NCI-H69 (cell line): ENCODE measurements at regions not wholly inside any gene's neighbourhood (a gene's known extent, or its start where the extent isn't known, plus 50 kb on each side); places are given as distances from the start of the nearest gene placed in this dataset.
"Not testable (repeated sequence)": the region's sequence is repeated elsewhere in the genome, so short reads cannot be mapped to it uniquely, and the experiment has no call there.

Experiments used
- DNase-seq: peaks from one replicate; lab custom pipeline; 2025; lab: John Stamatoyannopoulos, UW

DNA sequence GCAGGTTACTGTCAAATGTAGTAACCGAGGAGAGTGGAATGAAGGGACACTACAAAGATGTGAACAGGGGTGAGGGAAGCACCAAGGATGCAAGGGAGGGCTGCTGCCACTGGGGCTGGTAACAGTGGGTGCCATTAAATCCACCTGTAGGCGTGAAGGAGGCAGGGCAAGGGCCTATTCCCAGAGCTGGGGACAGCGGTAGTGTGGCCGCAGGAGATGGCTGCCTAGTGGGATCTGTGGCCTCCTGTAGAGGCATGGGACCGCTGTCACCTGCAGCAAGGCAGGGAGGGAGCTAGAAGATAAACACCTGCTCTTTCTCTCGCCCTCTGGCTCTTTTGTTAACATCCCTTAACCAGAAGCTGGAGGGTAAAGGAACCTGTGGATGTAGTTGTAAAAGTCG lies 80.5 kb upstream of the CNIH3 start:
- peak; percentile 32 for DNase-seq

DNA sequence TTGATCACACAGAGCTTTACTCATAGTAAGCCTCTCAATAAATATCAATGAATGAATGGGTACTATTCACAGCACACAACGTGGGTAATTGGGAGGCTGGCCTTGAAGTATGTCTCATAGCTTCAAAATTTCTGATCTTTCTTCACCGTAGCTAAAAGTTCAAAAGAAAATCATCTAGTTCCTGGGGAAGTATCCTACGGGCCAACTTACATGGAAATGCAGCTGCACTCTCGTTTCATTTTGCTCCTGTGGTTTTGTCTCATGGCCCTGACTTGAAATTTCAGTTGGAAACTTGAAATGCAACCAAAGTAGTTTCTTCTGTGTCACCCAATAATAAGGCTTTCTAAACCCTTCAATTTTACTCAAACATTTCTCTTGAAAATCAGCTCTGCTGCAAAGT lies 76.1 kb upstream of the CNIH3 start:
- no peak for DNase-seq

DNA sequence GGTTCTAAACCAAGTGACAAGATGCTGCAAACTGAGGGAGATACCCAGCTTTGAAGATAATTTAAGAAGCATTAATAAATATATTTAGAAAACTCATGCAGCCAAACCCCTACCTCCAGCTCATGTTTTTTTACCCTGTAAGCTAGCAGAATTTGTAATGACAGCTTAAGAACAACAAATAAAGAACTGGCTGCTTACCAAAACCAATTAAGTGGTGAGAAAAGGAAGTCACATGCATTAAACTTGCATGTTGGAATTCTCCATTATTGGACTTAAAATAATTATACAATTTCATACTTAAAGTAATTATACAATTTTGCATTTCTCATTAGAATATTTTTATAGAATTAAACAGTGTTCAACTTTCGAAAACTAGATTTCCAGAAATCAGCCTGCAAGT lies 75.6 kb upstream of the CNIH3 start:
- peak; percentile 85 for DNase-seq

DNA sequence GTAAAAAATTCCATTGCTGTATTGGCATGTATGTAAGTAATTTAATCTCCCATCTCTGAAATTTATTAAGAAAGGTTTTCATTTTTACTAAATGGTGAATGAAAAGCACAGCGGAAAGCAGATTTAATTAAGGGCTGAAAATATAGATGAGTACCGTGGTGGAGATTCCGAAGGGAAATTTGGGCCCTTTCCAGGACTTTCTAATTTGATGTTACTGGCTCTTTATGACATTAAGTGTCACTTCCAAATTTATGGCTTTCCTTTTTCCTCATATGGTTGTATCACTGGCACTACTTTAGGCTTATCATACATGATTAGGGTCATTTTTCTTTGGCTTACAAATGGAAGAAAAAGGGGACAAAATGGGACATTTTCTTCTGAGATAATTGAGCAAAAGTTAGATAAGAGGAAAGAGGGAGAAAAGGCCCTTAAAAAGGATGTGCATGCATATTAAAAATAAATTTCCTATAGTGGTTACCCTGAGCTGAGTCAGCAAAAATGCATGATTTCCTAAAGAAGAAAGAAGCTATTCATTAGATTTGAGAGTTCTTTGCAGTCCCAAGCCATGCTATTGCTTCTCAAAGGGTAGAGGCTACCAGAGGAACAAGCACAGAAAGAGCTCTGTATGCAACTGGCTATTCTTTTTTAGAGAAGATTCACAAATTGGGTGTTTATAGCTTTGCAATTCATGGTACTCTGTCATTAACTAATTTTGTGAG lies 74.9 kb upstream of the CNIH3 start:
- peak; percentile 50 for DNase-seq

DNA sequence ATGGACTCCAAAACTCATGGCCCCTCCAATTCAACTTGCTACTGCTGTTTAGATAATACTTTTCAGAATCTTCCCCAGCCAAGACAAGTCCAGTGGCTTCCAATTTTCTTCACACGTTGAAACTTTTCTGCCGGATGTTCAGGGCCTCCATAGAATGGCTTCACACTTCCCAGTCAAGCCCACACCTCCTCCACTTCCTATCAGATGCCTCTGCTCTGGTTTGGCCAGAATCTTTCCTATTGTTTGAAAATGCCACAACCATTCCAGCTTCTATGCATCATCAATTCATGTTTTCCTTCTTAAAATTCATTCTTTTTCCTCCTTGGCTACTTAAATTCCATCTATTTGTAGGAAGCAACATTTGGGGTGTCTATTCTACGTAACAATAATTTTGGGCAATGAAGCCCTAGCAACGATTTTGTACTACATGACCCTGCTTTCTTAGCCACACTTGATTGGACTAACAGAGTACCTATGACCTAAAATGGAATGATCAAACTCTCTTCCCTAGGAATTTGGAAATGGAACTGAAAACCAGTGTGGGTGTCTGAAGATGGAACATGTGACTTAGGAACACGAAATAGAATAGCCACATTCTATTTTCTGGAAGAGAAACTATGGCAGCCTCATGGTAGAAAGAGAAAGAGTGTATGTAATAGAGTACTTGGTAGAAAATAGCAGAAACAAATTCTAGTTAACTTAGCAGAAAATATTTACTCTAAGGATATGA lies 74.1 kb upstream of the CNIH3 start:
- no peak for DNase-seq

DNA sequence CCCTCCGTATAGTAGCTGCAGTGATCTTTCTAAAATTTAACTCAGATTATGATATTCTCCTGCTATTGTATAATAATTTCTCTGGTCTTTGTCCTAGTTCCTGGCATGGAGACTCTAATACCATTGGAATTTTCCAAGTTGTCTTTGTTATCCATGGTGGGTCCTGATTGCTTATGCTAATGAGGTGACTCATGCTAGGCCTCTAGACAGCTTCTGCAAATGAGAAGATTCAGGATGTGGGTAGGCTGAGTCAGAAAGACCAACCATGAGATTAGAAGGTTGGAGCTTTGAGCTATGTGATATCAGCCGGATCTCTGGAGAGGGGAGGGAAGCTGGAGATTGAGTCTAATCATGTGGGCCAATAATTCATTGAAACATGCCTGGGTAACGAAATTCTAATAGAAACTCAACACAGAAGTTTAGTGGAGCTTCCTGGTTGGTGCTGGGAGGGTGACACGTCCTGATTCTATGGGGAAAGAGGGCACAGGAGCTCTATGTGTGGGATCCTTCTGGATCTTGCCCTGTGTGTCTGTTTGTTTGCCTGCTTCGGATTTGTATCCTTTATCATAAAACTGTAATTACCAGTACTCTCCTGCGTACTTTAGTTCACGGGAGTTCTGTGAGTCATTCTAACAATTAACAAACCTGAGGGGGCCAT lies 73.2 kb upstream of the CNIH3 start:
- DNase-seq, result peak; percentile 28

DNA sequence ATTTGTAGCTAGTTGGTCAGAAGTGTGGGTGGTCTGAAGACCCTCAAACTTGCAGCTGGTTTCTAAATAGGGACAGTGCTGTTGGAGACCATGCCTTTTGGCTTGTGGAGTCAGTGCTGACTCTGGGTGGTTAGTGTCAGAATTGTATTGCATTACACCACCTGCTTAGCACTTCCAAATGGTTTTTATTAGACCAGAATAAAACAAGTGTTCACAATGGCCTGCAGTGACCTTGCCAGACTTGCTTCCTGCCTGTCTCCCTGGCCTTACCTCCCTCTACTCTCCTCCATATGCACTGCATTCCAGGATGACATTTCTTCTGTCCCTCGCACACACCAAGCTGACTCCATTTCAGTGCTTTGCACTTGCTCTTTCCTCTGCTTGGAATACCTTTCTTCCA lies 72.7 kb upstream of the CNIH3 start:
- DNase-seq, result peak; percentile 28

DNA sequence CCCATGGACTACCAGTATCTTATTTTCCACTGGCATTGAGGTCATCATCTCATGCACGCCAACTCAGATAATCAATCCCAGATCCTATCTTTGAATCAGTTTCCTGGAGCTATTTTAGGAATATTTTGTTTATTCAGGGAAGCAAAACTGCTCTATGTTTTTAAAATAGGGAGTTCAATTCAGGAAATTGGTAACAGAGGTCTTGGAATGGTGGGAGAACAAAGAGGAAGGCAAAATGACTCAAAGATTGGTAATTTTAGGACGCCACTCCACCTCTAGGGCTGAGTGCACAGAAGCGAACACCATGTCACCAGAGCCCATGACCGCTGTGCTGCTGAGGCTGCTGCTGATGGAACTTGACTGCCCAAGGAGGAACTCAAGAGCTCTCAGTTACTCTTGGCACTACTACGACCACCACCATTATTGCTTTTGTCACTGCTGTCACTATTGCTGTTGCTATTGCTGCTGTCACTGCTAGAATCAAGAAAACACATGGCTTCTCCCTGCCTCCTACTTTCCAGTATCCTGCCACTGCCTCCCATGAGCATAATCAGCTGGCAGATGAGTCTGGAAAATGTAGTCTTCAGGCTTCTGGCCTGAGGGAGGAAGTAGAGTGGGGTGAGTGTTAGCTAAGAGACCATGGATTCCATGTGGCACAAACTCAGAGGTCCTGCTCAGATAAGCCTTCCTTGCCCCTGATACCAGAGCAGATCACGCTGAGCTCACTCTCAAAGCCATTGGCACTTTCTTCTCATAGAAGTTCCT lies 71.6 kb upstream of the CNIH3 start:
- DNase-seq, result no peak

DNA sequence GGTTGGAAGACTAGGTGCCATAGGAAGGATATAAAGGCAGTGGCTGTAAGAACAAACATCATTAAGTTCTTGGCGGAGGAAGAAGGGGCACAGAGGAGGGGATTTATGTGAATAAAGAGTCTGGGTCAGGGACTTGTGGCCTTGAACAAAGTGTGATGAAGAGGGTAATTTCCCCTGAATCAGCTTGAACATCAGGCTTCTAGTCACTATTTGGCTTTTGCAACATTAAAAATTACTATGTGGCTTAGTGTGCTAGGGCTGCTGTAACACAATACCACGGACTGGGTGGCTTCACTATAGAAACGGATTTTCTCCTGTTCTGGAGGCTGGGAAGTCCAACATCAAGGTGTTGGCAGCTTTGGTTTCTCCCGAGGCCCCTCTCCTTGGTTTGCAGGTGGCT lies 70.5 kb upstream of the CNIH3 start:
- peak; percentile 16 for DNase-seq

DNA sequence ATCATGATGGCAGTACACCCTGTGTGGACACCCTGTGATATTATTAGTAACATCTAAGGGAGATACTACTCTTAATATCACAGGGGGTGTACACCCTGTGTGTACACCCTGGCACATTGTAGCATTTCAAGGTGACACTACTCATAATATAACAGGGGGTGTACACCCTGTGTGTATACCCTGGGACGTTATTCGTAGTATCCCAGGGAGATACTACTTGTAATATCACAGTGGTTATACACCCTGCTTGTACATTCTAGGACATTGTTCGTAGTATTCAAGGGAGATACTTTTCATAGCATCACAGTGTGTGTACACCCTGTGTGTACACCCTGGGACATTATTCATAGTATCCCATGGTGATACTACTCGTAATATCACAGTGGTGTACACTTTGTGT lies 67.4 kb upstream of the CNIH3 start:
- DNase-seq, result no peak

DNA sequence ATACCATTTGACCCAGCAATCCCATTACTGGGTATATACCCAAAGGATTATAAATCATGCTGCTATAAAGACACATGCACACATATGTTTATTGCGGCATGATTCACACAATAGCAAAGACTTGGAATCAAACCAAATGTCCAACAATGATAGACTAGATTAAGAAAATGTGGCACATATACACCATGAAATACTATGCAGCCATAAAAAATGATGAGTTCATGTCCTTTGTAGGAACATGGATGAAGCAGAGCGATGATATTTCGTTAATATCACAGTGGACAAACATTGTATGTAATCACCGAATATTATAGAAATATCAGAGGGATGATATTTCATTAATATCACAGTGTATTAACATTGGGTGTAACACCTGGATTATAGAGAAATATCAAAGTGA lies 64.9 kb upstream of the CNIH3 start:
- not testable (repeated sequence) for DNase-seq

DNA sequence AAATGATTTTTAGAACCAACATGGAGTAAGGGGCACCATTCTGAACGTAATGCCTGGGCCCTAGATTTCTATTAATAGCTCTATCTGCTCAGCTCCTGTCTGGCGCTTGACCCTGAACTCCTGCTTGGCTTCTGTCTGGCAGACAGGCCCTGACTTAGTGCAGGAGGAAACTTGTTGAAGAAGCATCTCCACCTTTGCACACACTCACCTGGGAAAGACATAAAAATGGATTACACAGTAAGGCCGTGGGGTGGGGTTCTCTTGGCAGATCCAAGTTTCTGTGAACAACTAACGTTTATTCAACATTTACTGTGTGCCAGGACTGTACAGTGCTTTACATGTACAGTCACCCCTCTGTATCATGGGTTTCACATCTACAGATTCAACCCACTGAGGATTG lies 62.1 kb upstream of the CNIH3 start:
- DNase-seq, result no peak

DNA sequence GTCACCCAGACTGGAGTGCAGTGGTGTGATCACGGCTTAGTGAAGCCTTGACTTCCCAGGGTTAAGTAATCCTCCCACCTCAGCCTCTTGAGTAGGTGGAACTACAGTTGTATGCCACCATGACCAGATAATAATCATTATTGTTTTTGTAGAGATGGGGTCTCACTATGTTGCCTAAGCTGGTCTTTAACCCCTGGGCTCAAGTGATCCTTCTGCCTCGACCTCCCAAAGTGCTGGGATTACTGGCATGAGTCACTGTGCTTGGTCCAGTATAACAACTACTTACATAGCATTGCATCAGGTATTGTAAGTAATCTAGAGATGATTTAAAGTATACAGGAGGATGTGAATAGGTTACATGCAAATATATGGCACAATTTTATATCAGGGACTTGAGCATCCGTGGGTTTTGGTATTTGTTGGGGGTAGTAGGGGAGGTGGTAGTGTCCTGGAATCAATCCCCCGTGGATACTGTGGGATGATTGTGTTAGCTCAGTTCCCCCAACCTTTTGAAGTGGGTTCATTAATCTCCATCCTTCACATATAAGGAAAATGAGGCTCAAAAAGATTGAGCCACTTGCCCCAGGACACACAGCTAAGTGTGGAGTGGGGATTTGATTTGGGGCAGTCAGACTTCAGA lies 61.4 kb upstream of the CNIH3 start:
- DNase-seq, result no peak

DNA sequence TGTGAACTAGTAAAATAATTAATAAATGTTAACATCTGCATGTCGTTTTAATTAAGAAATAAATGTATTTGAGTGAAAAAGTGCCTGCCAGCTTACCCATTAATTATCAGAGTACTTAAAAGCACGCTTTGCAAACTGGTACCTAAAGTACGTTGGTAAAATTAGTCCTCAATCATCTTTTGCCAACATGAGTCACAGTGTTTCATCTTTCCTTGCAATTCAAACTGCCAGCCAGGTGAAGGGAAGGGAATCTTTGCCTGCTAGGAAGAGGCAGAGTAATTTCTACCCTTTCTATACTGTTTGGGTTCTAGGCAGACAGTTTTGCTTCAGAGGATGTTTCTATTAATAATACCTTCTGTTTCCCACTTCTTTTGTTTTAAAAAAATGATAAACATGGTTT lies 57.2 kb upstream of the CNIH3 start:
- peak; percentile 21 for DNase-seq

DNA sequence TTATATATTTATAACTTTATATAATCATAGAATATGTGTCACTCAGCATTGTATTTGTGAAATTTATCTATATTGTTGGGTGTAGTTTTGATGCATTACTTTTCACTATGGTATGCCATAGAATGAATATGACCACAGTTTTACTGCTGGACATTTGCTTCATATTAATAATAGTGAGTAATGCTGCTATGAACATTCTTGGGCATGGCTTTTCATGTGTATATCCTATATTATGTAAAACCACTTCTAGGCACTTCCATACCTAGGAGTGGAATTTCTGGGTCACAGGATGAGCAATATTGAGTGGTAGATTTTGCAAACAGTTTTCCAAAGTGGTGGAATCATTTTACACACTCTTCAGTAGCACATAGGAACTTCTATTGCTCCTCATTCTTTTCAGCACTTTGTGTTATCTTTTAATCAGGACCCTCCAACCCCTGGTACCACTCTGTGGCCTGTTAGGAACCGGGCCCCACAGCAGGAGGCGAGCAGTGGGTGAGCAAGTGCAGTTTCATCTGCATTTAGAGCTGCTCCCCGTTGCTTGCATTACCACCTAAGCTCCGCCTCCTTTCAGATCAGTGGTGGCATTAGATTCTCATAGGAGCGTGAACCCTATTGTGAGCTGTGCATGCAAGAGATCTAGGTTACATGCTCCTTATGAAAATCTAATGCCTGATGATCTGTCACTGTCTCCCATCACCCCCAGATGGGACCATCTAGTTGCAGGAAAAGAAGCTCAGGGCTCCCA lies 56.0 kb upstream of the CNIH3 start:
- DNase-seq, result no peak

DNA sequence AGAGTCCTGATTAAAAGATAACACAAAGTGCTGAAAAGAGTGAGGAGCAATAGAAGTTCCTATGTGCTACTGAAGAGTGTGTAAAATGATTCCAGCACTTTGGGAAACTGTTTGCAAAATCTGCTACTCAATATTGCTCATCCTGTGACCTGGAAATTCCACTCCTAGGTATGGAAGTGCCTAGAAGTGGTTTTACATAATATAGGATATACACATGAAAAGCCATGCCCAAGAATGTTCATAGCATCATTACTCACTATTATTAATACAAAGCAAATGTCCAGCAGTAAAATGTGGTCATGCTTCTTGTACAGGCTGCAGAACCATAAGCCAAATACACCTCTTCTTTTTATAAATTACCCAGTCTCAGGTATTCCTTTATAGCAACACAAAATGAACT lies 53.2 kb upstream of the CNIH3 start:
- not testable (repeated sequence) for DNase-seq

DNA sequence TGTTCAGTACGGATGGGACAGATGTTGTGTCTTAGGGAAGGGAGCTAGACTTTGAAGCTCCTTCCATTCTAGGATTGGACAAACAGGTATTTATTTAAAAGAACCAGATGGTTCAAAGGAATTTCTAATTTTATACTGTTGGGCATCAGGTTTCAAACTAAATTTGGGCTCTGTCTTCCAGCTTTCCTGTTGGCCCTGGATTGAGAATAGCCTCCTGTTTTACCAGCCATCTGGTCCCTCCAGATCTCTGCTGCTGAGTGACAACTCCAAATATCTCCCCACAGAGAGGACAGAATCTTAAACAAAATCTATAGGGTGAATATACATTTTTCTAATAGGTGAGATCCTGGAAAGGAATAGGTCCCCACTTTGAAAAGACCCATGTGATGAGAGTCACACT lies 52.5 kb upstream of the CNIH3 start:
- DNase-seq, result peak; percentile 17

DNA sequence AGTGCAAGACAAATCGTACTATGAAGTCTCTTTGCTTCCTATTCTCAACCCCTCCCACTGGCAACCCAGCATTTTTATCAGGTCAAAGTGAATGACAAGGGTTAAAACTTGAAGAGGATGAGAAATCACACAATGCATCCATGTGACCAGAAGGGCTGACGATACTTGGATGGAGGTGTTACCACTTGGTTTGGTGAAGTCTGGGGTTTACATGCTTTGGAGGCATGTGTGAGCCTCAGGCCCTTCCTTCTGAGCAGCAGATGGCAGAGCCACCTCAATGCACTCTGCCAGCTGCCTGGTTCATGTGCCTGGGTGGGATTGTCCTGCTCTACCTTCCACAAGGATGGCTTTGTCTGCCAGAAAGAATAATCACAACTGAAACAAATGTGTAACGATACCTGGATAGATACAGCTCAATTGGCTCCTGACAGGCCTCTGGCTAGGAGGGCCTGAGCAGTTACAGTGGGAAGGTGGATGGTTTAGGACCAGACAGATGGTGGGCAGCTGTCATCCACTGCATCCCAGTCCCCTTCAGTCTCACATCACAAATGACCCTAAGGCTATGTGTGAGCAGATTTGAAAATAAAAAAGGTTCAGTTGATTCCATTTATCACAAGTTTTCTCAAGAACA lies 51.5 kb upstream of the CNIH3 start:
- DNase-seq, result peak; percentile 9

DNA sequence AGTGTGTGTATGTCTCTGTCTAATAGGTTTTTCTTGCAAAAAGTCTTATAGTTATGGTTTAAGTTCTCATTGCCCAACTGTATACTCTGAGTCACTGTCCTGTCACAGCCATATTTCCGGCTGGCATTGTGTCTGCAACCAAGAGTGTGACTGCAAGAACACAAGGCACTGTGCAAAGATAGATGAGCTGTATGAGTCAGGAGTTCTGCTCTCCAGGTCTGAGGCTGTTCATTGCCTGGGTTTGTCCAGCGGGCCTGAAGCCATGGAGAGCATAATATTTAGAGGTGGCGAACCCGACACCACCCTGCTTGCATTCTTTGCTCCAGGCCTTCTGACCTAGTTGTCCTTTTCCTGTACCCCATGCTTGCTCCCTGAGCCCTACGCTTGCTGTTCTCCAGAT lies 50.9 kb upstream of the CNIH3 start:
- DNase-seq, result no peak

DNA sequence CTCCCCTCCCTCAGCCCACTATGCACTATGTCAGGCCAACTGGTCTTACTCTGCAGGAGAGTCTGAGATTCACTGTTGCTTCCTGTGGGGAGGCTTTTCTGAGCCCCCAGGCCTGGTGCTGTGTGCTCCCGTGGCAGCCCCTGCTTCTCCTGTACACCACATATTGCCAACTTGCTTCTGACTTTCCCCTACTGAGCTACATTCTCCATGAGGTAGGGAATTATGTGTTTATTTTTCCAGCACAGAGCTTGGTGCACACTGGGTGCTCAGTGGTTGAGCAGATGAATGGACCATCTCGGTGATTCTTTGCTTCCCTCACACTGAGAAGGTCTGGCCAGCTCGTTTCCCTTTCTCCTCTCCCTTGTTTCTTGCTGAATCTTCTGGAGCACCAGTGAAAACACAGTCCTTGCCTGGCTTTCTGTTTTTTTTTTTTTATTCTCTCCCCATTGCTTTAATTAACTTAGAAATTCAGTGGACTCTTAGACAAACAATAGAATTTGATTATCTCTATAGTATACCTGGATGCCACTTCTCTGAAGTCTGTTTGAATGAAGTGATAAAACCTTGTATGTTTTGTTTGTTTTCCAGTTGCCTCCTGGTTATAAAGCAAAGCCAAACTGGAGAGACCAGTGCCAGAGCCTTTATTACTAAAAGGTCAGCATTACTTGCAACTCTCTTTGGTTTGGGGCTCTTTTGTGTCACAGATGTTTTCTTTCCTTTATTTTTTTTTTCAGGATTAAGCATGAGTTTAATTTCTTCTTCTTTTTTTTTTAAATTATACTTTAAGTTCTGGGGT lies 50.3 kb upstream of the CNIH3 start:
- no peak for DNase-seq
